A673 (cell line): ENCODE measurements at regions not wholly inside any gene's neighbourhood (a gene's known extent, or its start where the extent isn't known, plus 50 kb on each side); places are given as distances from the start of the nearest gene placed in this dataset. TPM values are rescaled to one million over a fixed set of nuclear protein-coding genes. Genes with fewer than 3 reads are reported as not detected.
"Not testable (repeated sequence)": the region's sequence is repeated elsewhere in the genome, so short reads cannot be mapped to it uniquely, and the experiment has no call there.

Experiments
- BruUV-seq: library from RNA; stranded (reverse); fragments of 400-500 nt; replicated peaks from 2 replicates; lab custom pipeline; 2021; lab: Mats Ljungman, UMichigan
- CTCF ChIA-PET: fragments of 300-600 bp; sonication (Branson Sonifier 250); formaldehyde crosslinking; loops from one replicate; lab custom pipeline; 2022; ENCODE audit warnings: antibody characterized with exemption; lab: Charles Lee
- POLR2A ChIA-PET: fragments of 300-600 bp; sonication (Branson Sonifier 250); formaldehyde crosslinking; loops from one replicate; lab custom pipeline; 2022; ENCODE audit warnings: antibody characterized with exemption; ENCODE audit not compliant: low non-redundant PET; lab: Charles Lee
- DNase-seq: peaks from one replicate; pipeline ENCODE4 v3.0.0-alpha.2; 2015; ENCODE audit warnings: low spot score
- H3K27ac ChIP-seq: fragments of 200-600 bp; sonication (generic); 2 replicates; pipeline ENCODE4 v1.5.1; 2016; ENCODE audit warnings: mixed run types, low read depth, mild to moderate bottlenecking, mixed read lengths, antibody characterized with exemption, low read length; ENCODE audit not compliant: poor library complexity, severe bottlenecking
- H3K27me3 ChIP-seq: fragments of 200-600 bp; sonication (generic); replicated peaks from 2 replicates; pipeline ENCODE4 v1.6.1; 2017; ENCODE audit warnings: mixed run types, low read depth, mild to moderate bottlenecking, mixed read lengths, antibody characterized with exemption, low read length; ENCODE audit not compliant: insufficient read depth, poor library complexity
- H3K36me3 ChIP-seq: fragments of 200-600 bp; sonication (generic); 2 replicates; pipeline ENCODE4 v1.6.1; 2016; ENCODE audit warnings: mixed run types, mild to moderate bottlenecking, mixed read lengths, antibody characterized with exemption, low read length; ENCODE audit not compliant: insufficient read depth, poor library complexity, severe bottlenecking
- H3K4me1 ChIP-seq: fragments of 200-600 bp; sonication (generic); 2 replicates; pipeline ENCODE4 v1.6.1; 2017; ENCODE audit warnings: mixed run types, mild to moderate bottlenecking, mixed read lengths, antibody characterized with exemption, low read length; ENCODE audit not compliant: insufficient read depth, poor library complexity, severe bottlenecking
- H3K4me3 ChIP-seq: fragments of 200-600 bp; sonication (generic); 2 replicates; pipeline ENCODE4 v1.5.1; 2016; ENCODE audit warnings: low read depth, mixed run types, mild to moderate bottlenecking, mixed read lengths, low read length; ENCODE audit not compliant: poor library complexity, severe bottlenecking
- H3K9me3 ChIP-seq: fragments of 200-600 bp; sonication (generic); 2 replicates; pipeline ENCODE4 v1.6.1; 2016; ENCODE audit warnings: mixed run types, low read depth, mild to moderate bottlenecking, mixed read lengths, antibody characterized with exemption, low read length; ENCODE audit not compliant: poor library complexity, severe bottlenecking
- intact Hi-C: fragments of 100-400 bp; cut with micrococcal nuclease; formaldehyde crosslinking; loops from one replicate; pipeline ENCODE4 v1.10.0; 2022; ENCODE audit not compliant: unreplicated experiment
- microRNA-seq: library from miRNA; unstranded; fragments of <30 nt; microRNA quantifications from one replicate; pipeline ENCODE4 v1.2.0, GENCODE V29; 2021

GRCh38 chr2:110263462-110263861 lies 51.1 kb upstream of the MTLN start:
- POLR2A ChIA-PET, H3K4me1 ChIP-seq, BruUV-seq, H3K4me3 ChIP-seq, intact Hi-C loops, H3K27ac ChIP-seq, H3K9me3 ChIP-seq, H3K27me3 ChIP-seq, CTCF ChIA-PET, DNase-seq, H3K36me3 ChIP-seq: not testable (repeated sequence)

Small RNA genes lying in the stretch of these regions (microRNA-seq; reads per million reads assigned to microRNA genes)
- gene MIR4436B2: not detected
